ENCODE measurements at regions not wholly inside any gene's neighbourhood (a gene's known extent, or its start where the extent isn't known, plus 50 kb on each side); places are given as distances from the start of the nearest gene placed in this dataset.
"Not testable (repeated sequence)": the region's sequence is repeated elsewhere in the genome, so short reads cannot be mapped to it uniquely, and the experiment has no call there.

DNA sequence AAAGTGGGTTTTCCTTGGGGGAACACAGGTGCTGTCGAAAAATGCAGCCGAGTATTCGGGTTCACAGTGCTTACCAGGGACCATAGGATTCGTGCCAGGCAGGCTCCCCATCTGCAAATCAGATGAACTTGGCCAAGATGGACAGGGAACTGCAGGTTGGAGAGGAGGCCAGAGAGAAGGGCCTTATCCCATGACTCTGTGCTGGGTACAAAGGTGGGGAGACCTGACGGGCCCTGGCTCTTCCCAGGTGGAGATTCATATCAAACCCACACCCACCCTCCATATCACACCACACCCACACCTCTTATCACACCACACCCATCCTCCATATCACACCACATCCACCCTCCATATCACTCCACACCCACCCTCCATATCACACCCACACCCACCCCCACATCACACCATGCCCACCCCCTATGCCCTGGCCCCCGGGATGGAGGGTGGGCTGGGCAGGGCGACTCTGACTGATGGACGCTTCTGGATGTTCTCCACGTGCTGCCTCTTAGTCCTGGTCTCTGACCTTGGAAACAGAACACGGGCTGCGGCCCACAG is 319.7 kb downstream of the ADGRD1 start:
- H3K27ac ChIP-seq: no peak overlapping the region
- no peak for DNase-seq
- ATAC-seq: no peak
- intact Hi-C loops (cut with DNase I): no loop called here
- no peaks in the 10 kb centered on the region for H3K4me1 ChIP-seq
- H3K27me3 ChIP-seq: no peaks in the 10 kb centered on the region
- H3K4me3 ChIP-seq: no peak overlapping the region
- TF ChIP-seq, protein P1, sequence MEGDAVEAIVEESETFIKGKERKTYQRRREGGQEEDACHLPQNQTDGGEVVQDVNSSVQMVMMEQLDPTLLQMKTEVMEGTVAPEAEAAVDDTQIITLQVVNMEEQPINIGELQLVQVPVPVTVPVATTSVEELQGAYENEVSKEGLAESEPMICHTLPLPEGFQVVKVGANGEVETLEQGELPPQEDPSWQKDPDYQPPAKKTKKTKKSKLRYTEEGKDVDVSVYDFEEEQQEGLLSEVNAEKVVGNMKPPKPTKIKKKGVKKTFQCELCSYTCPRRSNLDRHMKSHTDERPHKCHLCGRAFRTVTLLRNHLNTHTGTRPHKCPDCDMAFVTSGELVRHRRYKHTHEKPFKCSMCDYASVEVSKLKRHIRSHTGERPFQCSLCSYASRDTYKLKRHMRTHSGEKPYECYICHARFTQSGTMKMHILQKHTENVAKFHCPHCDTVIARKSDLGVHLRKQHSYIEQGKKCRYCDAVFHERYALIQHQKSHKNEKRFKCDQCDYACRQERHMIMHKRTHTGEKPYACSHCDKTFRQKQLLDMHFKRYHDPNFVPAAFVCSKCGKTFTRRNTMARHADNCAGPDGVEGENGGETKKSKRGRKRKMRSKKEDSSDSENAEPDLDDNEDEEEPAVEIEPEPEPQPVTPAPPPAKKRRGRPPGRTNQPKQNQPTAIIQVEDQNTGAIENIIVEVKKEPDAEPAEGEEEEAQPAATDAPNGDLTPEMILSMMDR (IDR thresholded peaks at IDR 0.05): no peak
- no peaks in the 10 kb centered on the region for H3K9me3 ChIP-seq
- H3K36me3 ChIP-seq: no peaks in the 10 kb centered on the region

GRCh38 chr12:131274061-131274460 is 320.4 kb downstream of the ADGRD1 start:
- intact Hi-C loops (cut with DNase I): no loop called here
- DNase-seq (no peak), ATAC-seq (no peak)
- TF ChIP-seq, protein P1 (IDR thresholded peaks at IDR 0.05): no peak
- Histone ChIP-seq H3K9me3 (no peaks in the 10 kb centered on the region), H3K27ac (no peak overlapping the region), H3K36me3 (no peaks in the 10 kb centered on the region), H3K4me3 (no peak overlapping the region), H3K27me3 (no peaks in the 10 kb centered on the region), H3K4me1 (no peaks in the 10 kb centered on the region)

GRCh38 chr12:131274906-131275305 is 321.2 kb downstream of the ADGRD1 start:
- intact Hi-C loops (cut with DNase I): no loop called here
- Histone ChIP-seq H3K4me3 (no peak overlapping the region), H3K9me3 (no peaks in the 10 kb centered on the region), H3K36me3 (no peaks in the 10 kb centered on the region), H3K27ac (no peak overlapping the region), H3K4me1 (no peaks in the 10 kb centered on the region), H3K27me3 (no peaks in the 10 kb centered on the region)
- no peak for DNase-seq
- TF ChIP-seq, protein P1 (IDR thresholded peaks at IDR 0.05): no peak
- no peak for ATAC-seq

DNA sequence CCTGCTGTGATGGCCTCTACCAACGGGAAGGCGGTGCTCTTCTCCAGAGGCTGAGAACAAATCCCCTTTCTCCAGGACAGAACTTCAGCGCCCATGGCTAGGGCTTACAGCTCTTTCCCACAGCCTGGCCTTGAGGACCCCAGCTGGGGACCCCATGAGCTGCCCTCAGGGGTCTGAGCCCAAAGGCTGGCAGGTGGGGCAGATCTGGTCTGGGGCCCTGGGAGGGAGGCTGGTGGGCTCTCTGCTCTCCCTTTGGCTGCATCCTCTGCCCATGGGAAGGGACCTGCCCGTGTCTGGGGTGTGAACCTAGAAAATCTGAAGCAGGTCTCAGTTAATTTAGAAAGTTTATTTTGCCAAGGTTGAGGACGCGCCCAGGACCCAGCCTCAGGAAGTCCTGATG is 322.1 kb downstream of the ADGRD1 start:
- no peak overlapping the region for H3K27ac ChIP-seq
- H3K4me3 ChIP-seq: no peak overlapping the region
- H3K36me3 ChIP-seq: no peaks in the 10 kb centered on the region
- no peaks in the 10 kb centered on the region for H3K27me3 ChIP-seq
- TF ChIP-seq, protein P1 (IDR thresholded peaks at IDR 0.05): no peak
- intact Hi-C loops (cut with DNase I): no loop called here
- no peaks in the 10 kb centered on the region for H3K4me1 ChIP-seq
- DNase-seq: no peak
- no peaks in the 10 kb centered on the region for H3K9me3 ChIP-seq
- ATAC-seq: no peak

DNA sequence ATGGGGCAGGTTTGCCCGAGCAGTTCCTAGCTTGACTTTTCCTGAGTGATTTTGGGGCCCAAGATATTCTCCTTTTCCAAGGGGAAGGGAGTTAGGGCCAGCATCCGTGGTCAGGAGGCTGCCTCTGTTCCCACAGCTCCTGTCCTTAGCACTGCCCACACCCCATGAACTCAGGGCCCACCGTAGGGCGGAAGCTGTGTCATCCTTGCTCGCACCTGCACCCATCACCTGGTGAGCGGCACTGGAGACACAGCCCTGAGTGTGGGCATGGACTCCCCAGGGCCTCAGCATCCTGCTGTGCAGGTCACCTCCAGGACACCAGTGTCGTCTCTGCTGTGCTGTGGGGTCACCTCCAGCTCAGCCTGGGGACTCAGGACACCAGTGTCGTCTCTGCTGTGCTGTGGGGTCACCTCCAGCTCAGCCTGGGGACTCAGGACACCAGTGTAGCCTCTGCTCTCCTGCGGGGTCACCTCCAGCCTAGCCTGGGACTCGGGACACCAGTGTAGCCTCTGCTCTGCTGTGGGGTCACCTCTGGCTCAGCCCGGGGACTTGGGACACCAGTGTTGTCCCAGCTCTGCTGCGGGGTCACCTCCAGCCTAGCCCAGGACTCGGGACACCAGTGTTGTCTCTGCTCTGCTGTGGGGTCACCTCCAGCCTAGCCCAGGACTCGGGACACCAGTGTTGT is 322.9 kb downstream of the ADGRD1 start:
- H3K27me3 ChIP-seq: no peaks in the 10 kb centered on the region
- no peak overlapping the region for H3K27ac ChIP-seq
- DNase-seq (peak; percentile 10), ATAC-seq (peak; percentile 12)
- TF ChIP-seq, protein P1 (IDR thresholded peaks at IDR 0.05): no peak
- no peak overlapping the region for H3K4me3 ChIP-seq
- no peaks in the 10 kb centered on the region for H3K36me3 ChIP-seq
- intact Hi-C loops (cut with DNase I): no loop called here
- no peaks in the 10 kb centered on the region for H3K9me3 ChIP-seq
- no peaks in the 10 kb centered on the region for H3K4me1 ChIP-seq

DNA sequence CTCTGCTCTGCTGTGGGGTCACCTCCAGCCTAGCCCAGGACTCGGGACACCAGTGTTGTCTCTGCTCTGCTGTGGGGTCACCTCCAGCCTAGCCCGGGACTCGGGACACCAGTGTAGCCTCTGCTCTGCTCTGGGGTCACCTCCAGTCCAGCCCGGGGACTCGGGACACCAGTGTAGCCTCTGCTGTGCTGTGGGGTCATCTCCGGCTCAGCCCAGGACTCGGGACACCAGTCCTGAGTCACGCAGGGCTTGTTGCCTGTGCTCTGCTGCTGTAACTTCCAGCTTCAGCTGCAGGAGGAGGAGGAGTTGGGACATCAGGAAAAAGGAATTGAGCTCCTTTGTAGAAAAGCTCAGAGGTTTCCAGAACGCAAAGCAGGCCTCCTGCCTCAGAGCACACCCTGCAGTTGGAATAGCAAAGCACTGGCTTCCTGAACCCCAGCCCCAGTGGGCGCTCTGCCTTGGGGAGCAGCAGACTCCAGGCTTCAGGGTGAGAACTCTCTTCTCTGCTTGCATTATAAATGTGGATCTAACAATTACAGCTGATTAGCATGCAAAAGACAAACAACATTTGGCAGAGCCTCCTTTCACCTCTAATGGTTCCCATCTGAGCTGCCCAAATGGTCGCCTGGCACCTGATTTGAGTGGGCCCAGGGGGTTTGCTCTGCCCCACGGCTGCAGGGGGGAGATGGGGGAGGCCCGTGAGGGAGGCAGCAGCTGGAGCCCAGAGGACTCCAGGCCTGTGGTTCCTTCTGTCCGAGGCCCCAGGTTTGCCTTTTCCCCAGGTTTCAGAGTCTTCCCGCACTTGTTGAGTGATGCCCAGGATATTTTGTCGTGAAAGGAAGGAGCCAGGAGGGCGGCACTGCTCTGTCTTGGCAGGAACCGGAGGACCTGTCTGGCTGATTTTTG is 323.7 kb downstream of the ADGRD1 start:
- H3K36me3 ChIP-seq; H3K4me1 ChIP-seq; ATAC-seq; H3K27ac ChIP-seq; intact Hi-C loops (cut with DNase I); H3K4me3 ChIP-seq; H3K27me3 ChIP-seq; H3K9me3 ChIP-seq: not testable (repeated sequence)
- DNase-seq: peak; percentile 44

DNA sequence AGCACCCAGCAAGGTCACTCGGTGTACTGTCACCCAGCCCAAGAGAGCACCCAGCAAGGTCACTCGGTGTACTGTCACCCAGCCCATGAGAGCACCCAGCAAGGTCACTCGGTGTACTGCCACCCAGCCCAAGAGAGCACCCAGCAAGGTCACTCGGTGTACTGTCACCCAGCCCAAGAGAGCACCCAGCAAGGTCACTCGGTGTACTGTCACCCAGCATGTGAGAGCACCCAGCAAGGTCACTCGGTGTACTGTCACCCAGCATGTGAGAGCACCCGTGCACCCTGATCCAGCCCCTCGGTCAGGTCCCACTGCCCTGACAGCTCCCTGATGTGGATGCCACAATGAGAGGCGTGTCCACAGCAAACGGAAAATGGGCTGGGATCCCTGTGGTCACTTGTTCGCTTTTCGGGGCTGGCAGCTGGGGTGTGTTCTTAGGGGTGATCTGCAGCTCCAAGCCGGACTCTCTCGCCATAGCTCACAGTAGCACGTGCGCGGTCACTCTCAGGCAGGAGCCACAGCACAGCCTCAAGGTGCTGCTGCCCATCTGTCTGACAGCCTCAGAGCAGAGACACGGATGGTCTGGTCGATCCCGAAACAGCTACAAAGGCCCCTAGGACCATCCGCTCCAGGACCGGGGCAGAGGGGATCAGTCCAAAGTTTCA is 324.9 kb downstream of the ADGRD1 start:
- ATAC-seq; H3K27me3 ChIP-seq; intact Hi-C loops (cut with DNase I); H3K4me3 ChIP-seq; H3K36me3 ChIP-seq; H3K9me3 ChIP-seq; H3K4me1 ChIP-seq; H3K27ac ChIP-seq: not testable (repeated sequence)
- DNase-seq: peak; percentile 64
